ENCODE measurements at regions not wholly inside any gene's neighbourhood (a gene's known extent, or its start where the extent isn't known, plus 50 kb on each side); places are given as distances from the start of the nearest gene placed in this dataset.

DNA sequence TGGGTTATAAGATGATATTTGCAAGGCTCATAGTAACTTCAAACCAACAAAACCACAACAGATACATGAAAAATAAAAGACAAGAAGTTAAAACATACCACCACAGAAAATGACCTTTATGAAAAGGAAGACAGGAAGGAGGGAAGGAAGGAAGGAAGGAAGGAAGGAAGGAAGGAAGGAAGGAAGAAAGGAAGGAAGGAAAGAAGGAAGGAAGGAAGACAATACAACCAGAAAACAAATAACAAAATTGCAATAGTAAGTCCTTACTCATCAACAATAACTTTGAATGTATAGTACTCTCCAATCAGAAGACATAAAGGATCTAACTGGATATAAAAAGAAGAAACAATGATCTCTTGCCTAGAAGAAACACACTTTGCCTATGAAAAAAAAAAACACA is 287.4 kb upstream of the DCBLD2 start:
- no peak for TF ChIP-seq POLR2A (IDR thresholded peaks at IDR 0.05)
- TF ChIP-seq EP300 (IDR thresholded peaks at IDR 0.05) = no peak
- no peak for TF ChIP-seq POLR2AphosphoS5 (IDR thresholded peaks at IDR 0.05)
- TF ChIP-seq, protein P1, sequence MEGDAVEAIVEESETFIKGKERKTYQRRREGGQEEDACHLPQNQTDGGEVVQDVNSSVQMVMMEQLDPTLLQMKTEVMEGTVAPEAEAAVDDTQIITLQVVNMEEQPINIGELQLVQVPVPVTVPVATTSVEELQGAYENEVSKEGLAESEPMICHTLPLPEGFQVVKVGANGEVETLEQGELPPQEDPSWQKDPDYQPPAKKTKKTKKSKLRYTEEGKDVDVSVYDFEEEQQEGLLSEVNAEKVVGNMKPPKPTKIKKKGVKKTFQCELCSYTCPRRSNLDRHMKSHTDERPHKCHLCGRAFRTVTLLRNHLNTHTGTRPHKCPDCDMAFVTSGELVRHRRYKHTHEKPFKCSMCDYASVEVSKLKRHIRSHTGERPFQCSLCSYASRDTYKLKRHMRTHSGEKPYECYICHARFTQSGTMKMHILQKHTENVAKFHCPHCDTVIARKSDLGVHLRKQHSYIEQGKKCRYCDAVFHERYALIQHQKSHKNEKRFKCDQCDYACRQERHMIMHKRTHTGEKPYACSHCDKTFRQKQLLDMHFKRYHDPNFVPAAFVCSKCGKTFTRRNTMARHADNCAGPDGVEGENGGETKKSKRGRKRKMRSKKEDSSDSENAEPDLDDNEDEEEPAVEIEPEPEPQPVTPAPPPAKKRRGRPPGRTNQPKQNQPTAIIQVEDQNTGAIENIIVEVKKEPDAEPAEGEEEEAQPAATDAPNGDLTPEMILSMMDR (IDR thresholded peaks at IDR 0.05) = no peak
- H3K27me3 ChIP-seq = no peaks in the 10 kb centered on the region
- ATAC-seq (ENCODE audit: low FRiP score in 2 of 2) (no peak), DNase-seq (no peak)
- no peaks in the 10 kb centered on the region for H3K36me3 ChIP-seq
- H3K4me1 ChIP-seq = no peaks in the 10 kb centered on the region
- H3K27ac ChIP-seq = no peak overlapping the region
- no peaks in the 10 kb centered on the region for H3K9me3 ChIP-seq
- H3K4me3 ChIP-seq = no peak overlapping the region

DNA sequence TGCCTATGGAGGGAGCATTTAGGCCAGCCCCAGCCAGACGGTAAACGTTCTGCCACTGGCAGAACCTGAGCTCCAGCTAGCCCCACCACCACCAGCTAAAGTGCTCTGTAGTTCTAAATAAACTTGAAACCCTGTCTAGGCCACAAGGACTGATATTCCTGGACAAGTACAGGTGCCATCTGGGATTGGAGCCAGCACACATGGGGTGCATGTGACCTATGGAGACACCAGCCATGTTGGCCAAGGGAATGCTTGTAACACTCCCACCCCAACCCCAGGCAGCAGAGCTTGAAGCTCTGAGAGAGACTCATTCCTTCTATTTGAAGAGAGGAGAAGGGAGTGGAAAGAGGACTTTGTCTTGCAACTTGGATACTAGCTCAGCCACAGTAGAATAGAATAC is 284.5 kb upstream of the DCBLD2 start:
- H3K9me3 ChIP-seq = no peaks in the 10 kb centered on the region
- no peak for TF ChIP-seq POLR2AphosphoS5 (IDR thresholded peaks at IDR 0.05)
- TF ChIP-seq, protein P1 (IDR thresholded peaks at IDR 0.05) = no peak
- TF ChIP-seq POLR2A (IDR thresholded peaks at IDR 0.05) = no peak
- TF ChIP-seq EP300 (IDR thresholded peaks at IDR 0.05) = no peak
- no peaks in the 10 kb centered on the region for H3K4me1 ChIP-seq
- no peak for DNase-seq
- 91 to 93% methylated on average over 2 of the region's 2 CpGs for WGBS, 2 donors
- no peaks in the 10 kb centered on the region for H3K36me3 ChIP-seq
- H3K27ac ChIP-seq = no peak overlapping the region
- H3K4me3 ChIP-seq = no peak overlapping the region
- no peaks in the 10 kb centered on the region for H3K27me3 ChIP-seq
- no peak for ATAC-seq (ENCODE audit: low FRiP score in 2 of 2)

DNA sequence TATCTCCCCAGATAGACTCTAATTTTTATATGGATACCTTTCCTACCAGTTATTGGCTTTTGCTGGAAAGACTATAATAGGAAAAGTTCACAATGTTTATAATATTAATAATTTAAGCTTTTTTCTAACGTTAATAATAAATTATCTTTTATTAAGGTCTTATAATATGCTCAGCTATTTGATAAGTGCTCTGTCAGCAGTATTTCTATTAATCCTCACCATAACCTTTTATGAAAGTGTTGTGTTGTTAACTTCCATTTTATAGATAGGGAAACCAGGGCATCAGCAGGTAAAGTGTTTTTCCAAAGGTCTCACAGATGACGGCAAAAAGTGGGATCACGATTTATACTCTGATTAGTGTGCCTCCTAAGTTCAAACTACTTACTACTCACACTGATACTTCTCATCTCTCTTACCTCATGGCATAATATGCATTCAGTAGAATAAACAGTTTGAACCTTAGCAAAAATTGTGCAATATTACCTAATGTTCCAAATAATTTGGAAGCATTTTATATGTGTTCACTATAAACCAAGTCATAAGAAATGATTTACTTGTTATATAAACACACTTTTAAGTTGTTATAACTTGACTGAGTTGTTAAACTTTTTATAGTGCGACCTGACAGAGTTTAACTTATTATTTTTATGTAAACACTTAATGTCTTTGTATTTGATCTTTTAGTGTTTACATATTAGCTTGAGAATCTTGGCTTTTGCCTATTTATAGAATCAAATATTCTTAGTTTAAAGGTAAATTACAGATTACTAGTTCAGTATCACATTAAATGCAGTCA is 274.9 kb upstream of the DCBLD2 start:
- Histone ChIP-seq H3K4me1 (no peaks in the 10 kb centered on the region), H3K4me3 (no peak overlapping the region), H3K27me3 (no peaks in the 10 kb centered on the region), H3K36me3 (no peaks in the 10 kb centered on the region), H3K9me3 (no peaks in the 10 kb centered on the region), H3K27ac (no peak overlapping the region)
- TF ChIP-seq, protein P1 (IDR thresholded peaks at IDR 0.05) = no peak
- TF ChIP-seq POLR2AphosphoS5 (IDR thresholded peaks at IDR 0.05) (no peak), POLR2A (IDR thresholded peaks at IDR 0.05) (no peak), EP300 (IDR thresholded peaks at IDR 0.05) (no peak)
- DNase-seq (no peak), ATAC-seq (ENCODE audit: low FRiP score in 2 of 2) (no peak)
- WGBS, 2 donors = 46 to 60% methylated on average over 4 of the region's 4 CpGs

- no peak for TF ChIP-seq POLR2AphosphoS5 (IDR thresholded peaks at IDR 0.05)
- TF ChIP-seq, protein P1 (IDR thresholded peaks at IDR 0.05) = no peak
- TF ChIP-seq POLR2A (IDR thresholded peaks at IDR 0.05) = no peak
- TF ChIP-seq EP300 (IDR thresholded peaks at IDR 0.05) = no peak
- Histone ChIP-seq H3K4me1 (no peaks in the 10 kb centered on the region), H3K9me3 (no peaks in the 10 kb centered on the region), H3K27ac (no peak overlapping the region), H3K4me3 (no peak overlapping the region), H3K36me3 (no peaks in the 10 kb centered on the region), H3K27me3 (no peaks in the 10 kb centered on the region)
- no peak for ATAC-seq (ENCODE audit: low FRiP score in 2 of 2)
- DNase-seq = no peak
- WGBS, 2 donors = 48 to 55% methylated on average over 4 of the region's 4 CpGs
Observed at GRCh38 chr3:99175276-99175812, 273.8 kb upstream of the DCBLD2 start.

Data from upper lobe of left lung (tissue), 6 donors.